ENCODE measurements at regions not wholly inside any gene's neighbourhood (a gene's known extent, or its start where the extent isn't known, plus 50 kb on each side); places are given as distances from the start of the nearest gene placed in this dataset.

DNA sequence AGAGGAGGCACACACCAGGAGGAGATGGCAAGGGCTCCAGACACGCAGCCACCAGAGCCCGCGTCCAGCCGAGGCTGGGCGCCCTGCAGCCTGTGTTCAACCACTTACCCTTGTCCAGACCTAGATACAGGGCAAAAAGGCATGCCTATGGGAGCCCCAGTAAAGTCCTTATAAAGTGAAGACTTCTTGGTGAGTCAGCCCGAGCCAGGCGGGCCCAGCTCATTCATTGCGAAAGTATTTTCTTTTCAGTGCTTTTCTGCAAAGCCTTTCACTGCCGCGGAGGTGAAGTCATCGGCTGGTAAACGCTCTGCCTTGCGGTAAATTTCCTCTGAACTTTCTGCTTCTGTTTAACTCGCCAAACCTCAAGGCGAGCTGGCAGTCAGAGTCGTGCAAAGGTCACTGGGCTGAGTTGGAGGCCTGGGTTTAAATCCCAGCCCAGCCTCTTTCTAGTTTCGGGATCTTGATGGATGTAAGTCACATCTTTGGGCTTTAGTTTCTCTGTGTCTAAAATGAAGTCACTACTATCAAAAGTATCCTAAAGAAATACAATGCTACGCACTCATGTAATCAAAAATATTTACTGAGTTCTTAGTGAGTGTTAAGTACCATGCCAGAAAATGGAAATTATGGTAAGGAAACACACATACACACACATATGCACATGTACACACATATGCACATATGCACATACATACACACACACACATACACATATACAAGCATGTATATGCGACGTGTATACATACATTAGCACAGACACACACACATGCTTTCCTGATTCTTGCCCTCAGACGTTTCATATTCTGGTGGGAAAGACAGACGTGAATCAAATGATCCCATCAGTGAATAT is 54.7 kb upstream of the IFFO2 start (continued):
- TF ChIP-seq, protein P1, sequence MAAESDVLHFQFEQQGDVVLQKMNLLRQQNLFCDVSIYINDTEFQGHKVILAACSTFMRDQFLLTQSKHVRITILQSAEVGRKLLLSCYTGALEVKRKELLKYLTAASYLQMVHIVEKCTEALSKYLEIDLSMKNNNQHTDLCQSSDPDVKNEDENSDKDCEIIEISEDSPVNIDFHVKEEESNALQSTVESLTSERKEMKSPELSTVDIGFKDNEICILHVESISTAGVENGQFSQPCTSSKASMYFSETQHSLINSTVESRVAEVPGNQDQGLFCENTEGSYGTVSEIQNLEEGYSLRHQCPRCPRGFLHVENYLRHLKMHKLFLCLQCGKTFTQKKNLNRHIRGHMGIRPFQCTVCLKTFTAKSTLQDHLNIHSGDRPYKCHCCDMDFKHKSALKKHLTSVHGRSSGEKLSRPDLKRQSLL (tag by site-specific recombination; IDR thresholded peaks at IDR 0.05): no peak
- TF ChIP-seq, protein P2, sequence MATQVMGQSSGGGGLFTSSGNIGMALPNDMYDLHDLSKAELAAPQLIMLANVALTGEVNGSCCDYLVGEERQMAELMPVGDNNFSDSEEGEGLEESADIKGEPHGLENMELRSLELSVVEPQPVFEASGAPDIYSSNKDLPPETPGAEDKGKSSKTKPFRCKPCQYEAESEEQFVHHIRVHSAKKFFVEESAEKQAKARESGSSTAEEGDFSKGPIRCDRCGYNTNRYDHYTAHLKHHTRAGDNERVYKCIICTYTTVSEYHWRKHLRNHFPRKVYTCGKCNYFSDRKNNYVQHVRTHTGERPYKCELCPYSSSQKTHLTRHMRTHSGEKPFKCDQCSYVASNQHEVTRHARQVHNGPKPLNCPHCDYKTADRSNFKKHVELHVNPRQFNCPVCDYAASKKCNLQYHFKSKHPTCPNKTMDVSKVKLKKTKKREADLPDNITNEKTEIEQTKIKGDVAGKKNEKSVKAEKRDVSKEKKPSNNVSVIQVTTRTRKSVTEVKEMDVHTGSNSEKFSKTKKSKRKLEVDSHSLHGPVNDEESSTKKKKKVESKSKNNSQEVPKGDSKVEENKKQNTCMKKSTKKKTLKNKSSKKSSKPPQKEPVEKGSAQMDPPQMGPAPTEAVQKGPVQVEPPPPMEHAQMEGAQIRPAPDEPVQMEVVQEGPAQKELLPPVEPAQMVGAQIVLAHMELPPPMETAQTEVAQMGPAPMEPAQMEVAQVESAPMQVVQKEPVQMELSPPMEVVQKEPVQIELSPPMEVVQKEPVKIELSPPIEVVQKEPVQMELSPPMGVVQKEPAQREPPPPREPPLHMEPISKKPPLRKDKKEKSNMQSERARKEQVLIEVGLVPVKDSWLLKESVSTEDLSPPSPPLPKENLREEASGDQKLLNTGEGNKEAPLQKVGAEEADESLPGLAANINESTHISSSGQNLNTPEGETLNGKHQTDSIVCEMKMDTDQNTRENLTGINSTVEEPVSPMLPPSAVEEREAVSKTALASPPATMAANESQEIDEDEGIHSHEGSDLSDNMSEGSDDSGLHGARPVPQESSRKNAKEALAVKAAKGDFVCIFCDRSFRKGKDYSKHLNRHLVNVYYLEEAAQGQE (tag by site-specific recombination; IDR thresholded peaks at IDR 0.05): no peak
- no peak for TF ChIP-seq GLIS1 (tag by site-specific recombination; IDR thresholded peaks at IDR 0.05)
- TF ChIP-seq, protein P3, sequence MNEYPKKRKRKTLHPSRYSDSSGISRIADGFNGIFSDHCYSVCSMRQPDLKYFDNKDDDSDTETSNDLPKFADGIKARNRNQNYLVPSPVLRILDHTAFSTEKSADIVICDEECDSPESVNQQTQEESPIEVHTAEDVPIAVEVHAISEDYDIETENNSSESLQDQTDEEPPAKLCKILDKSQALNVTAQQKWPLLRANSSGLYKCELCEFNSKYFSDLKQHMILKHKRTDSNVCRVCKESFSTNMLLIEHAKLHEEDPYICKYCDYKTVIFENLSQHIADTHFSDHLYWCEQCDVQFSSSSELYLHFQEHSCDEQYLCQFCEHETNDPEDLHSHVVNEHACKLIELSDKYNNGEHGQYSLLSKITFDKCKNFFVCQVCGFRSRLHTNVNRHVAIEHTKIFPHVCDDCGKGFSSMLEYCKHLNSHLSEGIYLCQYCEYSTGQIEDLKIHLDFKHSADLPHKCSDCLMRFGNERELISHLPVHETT (tag by site-specific recombination; IDR thresholded peaks at IDR 0.05): no peak
- TF ChIP-seq ZNF354C (tag by site-specific recombination; IDR thresholded peaks at IDR 0.05; ENCODE audit: borderline replicate concordance, low read depth): no peak
- TF ChIP-seq ZNF138 (tag by site-specific recombination; IDR thresholded peaks at IDR 0.05; ENCODE audit: borderline replicate concordance): no peak
- TF ChIP-seq ZEB2 (tag by site-specific recombination; IDR thresholded peaks at IDR 0.05): peak; percentile 73
- TF ChIP-seq ZNF214 (tag by site-specific recombination; IDR thresholded peaks at IDR 0.05; ENCODE audit: borderline replicate concordance): no peak
- no peak for TF ChIP-seq ZNF391 (tag by site-specific recombination; IDR thresholded peaks at IDR 0.05; ENCODE audit: borderline replicate concordance, low read depth)
- TF ChIP-seq, protein P4, sequence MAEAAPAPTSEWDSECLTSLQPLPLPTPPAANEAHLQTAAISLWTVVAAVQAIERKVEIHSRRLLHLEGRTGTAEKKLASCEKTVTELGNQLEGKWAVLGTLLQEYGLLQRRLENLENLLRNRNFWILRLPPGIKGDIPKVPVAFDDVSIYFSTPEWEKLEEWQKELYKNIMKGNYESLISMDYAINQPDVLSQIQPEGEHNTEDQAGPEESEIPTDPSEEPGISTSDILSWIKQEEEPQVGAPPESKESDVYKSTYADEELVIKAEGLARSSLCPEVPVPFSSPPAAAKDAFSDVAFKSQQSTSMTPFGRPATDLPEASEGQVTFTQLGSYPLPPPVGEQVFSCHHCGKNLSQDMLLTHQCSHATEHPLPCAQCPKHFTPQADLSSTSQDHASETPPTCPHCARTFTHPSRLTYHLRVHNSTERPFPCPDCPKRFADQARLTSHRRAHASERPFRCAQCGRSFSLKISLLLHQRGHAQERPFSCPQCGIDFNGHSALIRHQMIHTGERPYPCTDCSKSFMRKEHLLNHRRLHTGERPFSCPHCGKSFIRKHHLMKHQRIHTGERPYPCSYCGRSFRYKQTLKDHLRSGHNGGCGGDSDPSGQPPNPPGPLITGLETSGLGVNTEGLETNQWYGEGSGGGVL (tag by site-specific recombination; IDR thresholded peaks at IDR 0.05): no peak
- TF ChIP-seq, protein P5, sequence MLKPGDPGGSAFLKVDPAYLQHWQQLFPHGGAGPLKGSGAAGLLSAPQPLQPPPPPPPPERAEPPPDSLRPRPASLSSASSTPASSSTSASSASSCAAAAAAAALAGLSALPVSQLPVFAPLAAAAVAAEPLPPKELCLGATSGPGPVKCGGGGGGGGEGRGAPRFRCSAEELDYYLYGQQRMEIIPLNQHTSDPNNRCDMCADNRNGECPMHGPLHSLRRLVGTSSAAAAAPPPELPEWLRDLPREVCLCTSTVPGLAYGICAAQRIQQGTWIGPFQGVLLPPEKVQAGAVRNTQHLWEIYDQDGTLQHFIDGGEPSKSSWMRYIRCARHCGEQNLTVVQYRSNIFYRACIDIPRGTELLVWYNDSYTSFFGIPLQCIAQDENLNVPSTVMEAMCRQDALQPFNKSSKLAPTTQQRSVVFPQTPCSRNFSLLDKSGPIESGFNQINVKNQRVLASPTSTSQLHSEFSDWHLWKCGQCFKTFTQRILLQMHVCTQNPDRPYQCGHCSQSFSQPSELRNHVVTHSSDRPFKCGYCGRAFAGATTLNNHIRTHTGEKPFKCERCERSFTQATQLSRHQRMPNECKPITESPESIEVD (tag by site-specific recombination; IDR thresholded peaks at IDR 0.05): no peak
- no peak for TF ChIP-seq ZNF654 (tag by site-specific recombination; IDR thresholded peaks at IDR 0.05; ENCODE audit: low read depth)
- peak; percentile 96 for TF ChIP-seq PRDM1 (tag by site-specific recombination; IDR thresholded peaks at IDR 0.05)
- no peak for TF ChIP-seq ZNF560 (tag by site-specific recombination; IDR thresholded peaks at IDR 0.05; ENCODE audit: borderline replicate concordance)
- TF ChIP-seq ZNF777 (tag by site-specific recombination; IDR thresholded peaks at IDR 0.05; ENCODE audit: borderline replicate concordance): no peak
- no peak for TF ChIP-seq ZNF37A (tag by site-specific recombination; IDR thresholded peaks at IDR 0.05)
- peak; percentile 39; the same call in 1 of the 2 replicates for TF ChIP-seq ZNF335 (tag by site-specific recombination; conservative IDR thresholded peaks at IDR 0.05)
- TF ChIP-seq, protein P6, sequence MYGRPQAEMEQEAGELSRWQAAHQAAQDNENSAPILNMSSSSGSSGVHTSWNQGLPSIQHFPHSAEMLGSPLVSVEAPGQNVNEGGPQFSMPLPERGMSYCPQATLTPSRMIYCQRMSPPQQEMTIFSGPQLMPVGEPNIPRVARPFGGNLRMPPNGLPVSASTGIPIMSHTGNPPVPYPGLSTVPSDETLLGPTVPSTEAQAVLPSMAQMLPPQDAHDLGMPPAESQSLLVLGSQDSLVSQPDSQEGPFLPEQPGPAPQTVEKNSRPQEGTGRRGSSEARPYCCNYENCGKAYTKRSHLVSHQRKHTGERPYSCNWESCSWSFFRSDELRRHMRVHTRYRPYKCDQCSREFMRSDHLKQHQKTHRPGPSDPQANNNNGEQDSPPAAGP (tag by site-specific recombination; IDR thresholded peaks at IDR 0.05): no peak
- TF ChIP-seq, protein P7, sequence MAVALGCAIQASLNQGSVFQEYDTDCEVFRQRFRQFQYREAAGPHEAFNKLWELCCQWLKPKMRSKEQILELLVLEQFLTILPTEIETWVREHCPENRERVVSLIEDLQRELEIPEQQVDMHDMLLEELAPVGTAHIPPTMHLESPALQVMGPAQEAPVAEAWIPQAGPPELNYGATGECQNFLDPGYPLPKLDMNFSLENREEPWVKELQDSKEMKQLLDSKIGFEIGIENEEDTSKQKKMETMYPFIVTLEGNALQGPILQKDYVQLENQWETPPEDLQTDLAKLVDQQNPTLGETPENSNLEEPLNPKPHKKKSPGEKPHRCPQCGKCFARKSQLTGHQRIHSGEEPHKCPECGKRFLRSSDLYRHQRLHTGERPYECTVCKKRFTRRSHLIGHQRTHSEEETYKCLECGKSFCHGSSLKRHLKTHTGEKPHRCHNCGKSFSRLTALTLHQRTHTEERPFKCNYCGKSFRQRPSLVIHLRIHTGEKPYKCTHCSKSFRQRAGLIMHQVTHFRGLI (tag by site-specific recombination; IDR thresholded peaks at IDR 0.05): peak; percentile 62; the same call in 1 of the 2 replicates
- TF ChIP-seq ZBTB20 (tag by site-specific recombination; IDR thresholded peaks at IDR 0.05): peak; percentile 68
- no peak for TF ChIP-seq ZNF747 (tag by site-specific recombination; IDR thresholded peaks at IDR 0.05)
- TF ChIP-seq ZNF302 (tag by site-specific recombination; IDR thresholded peaks at IDR 0.05; ENCODE audit: low read depth): no peak
- TF ChIP-seq, protein P8, sequence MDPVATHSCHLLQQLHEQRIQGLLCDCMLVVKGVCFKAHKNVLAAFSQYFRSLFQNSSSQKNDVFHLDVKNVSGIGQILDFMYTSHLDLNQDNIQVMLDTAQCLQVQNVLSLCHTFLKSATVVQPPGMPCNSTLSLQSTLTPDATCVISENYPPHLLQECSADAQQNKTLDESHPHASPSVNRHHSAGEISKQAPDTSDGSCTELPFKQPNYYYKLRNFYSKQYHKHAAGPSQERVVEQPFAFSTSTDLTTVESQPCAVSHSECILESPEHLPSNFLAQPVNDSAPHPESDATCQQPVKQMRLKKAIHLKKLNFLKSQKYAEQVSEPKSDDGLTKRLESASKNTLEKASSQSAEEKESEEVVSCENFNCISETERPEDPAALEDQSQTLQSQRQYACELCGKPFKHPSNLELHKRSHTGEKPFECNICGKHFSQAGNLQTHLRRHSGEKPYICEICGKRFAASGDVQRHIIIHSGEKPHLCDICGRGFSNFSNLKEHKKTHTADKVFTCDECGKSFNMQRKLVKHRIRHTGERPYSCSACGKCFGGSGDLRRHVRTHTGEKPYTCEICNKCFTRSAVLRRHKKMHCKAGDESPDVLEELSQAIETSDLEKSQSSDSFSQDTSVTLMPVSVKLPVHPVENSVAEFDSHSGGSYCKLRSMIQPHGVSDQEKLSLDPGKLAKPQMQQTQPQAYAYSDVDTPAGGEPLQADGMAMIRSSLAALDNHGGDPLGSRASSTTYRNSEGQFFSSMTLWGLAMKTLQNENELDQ (tag by site-specific recombination; IDR thresholded peaks at IDR 0.05; ENCODE audit: low read depth): no peak

Measured in HEK293 (cell line).